ENCODE measurements at regions not wholly inside any gene's neighbourhood (a gene's known extent, or its start where the extent isn't known, plus 50 kb on each side); places are given as distances from the start of the nearest gene placed in this dataset.

GRCh38 chr5:129821477-129822131, 73.7 kb downstream of the MINAR2 start:
- H3K27ac ChIP-seq = no peak overlapping the region
- no peak for TF ChIP-seq CTCF (IDR thresholded peaks at IDR 0.05)
- WGBS, 3 donors = 56 to 64% (median 59%) methylated on average over 2 of the region's 2 CpGs
- intact Hi-C loops (cut with DNase I) = no loop called here
- DNase-seq (no peak), ATAC-seq (no peak)
- no peaks in the 10 kb centered on the region for H3K27me3 ChIP-seq (ENCODE audit: insufficient read depth in 3 of 3, low read length in 2 of 3)
- H3K4me3 ChIP-seq = no peak overlapping the region
- no peaks in the 10 kb centered on the region for H3K9me3 ChIP-seq
- H3K36me3 ChIP-seq (ENCODE audit: insufficient read depth in 1 of 2, low read depth in 1 of 2) = no peaks in the 10 kb centered on the region
- H3K4me1 ChIP-seq = no peaks in the 10 kb centered on the region

GRCh38 chr5:129830288-129830687, 74.0 kb upstream of the CHSY3 start:
- TF ChIP-seq CTCF (IDR thresholded peaks at IDR 0.05) = no peak
- Histone ChIP-seq H3K27ac (no peak overlapping the region), H3K4me3 (no peak overlapping the region), H3K36me3 (ENCODE audit: insufficient read depth in 1 of 2, low read depth in 1 of 2) (no peaks in the 10 kb centered on the region), H3K4me1 (no peaks in the 10 kb centered on the region), H3K9me3 (no peaks in the 10 kb centered on the region), H3K27me3 (ENCODE audit: insufficient read depth in 3 of 3, low read length in 2 of 3) (peaks cover 0 to 3% (median 0%) of the 10 kb centered on the region in 3 donors)
- DNase-seq (no peak), ATAC-seq (no peak)
- intact Hi-C loops (cut with DNase I) = no loop called here
- 65 to 75% (median 72%) methylated on average over 2 of the region's 2 CpGs for WGBS, 3 donors

- Histone ChIP-seq H3K27me3 (ENCODE audit: insufficient read depth in 3 of 3, low read length in 2 of 3) (peaks cover 0 to 5% (median 0%) of the 10 kb centered on the region in 3 donors), H3K36me3 (ENCODE audit: insufficient read depth in 1 of 2, low read depth in 1 of 2) (no peaks in the 10 kb centered on the region), H3K4me1 (no peaks in the 10 kb centered on the region), H3K4me3 (no peak overlapping the region), H3K27ac (no peak overlapping the region), H3K9me3 (no peaks in the 10 kb centered on the region)
- ATAC-seq (no peak), DNase-seq (no peak)
- 62 to 75% (median 74%) methylated on average over 2 of the region's 2 CpGs for WGBS, 3 donors
- TF ChIP-seq CTCF (IDR thresholded peaks at IDR 0.05) = no peak
- intact Hi-C loops (cut with DNase I) = no loop called here
Measured at GRCh38 chr5:129836321-129836720, 67.9 kb upstream of the CHSY3 start.

GRCh38 chr5:129844764-129845163, 59.5 kb upstream of the CHSY3 start:
- no peaks in the 10 kb centered on the region for H3K9me3 ChIP-seq
- no peak for TF ChIP-seq CTCF (IDR thresholded peaks at IDR 0.05)

More at GRCh38 chr5:129844764-129845163, 59.5 kb upstream of the CHSY3 start:
- no peaks in the 10 kb centered on the region for H3K27me3 ChIP-seq (ENCODE audit: insufficient read depth in 3 of 3, low read length in 2 of 3)
- DNase-seq (no peak), ATAC-seq (no peak)
- intact Hi-C loops (cut with DNase I) = no loop called here
- H3K36me3 ChIP-seq (ENCODE audit: insufficient read depth in 1 of 2, low read depth in 1 of 2) = no peaks in the 10 kb centered on the region
- H3K4me1 ChIP-seq = no peaks in the 10 kb centered on the region
- no peak overlapping the region for H3K4me3 ChIP-seq
- no peak overlapping the region for H3K27ac ChIP-seq
